WTC11 (cell line): ENCODE measurements at regions not wholly inside any gene's neighbourhood (a gene's known extent, or its start where the extent isn't known, plus 50 kb on each side); places are given as distances from the start of the nearest gene placed in this dataset.

ENCODE experiments used
- ATAC-seq: fragments of 200-7000 bp; cut with Tn5 transposase; 2 replicates; pipeline ENCODE4 v1.10.0; 2021; ENCODE audit warnings: mild to moderate bottlenecking, moderate library complexity
- CTCF ChIA-PET: fragments of 300-600 bp; sonication (Branson Sonifier 250); formaldehyde crosslinking; loops from one replicate; lab custom pipeline; 2021; ENCODE audit warnings: antibody characterized with exemption; lab: Charles Lee
- POLR2A ChIA-PET: fragments of 350-600 bp; sonication (Branson Sonifier 250); formaldehyde crosslinking; loops from one replicate; lab custom pipeline; 2021; ENCODE audit warnings: antibody characterized with exemption; lab: Charles Lee
- DNase-seq: peaks from one replicate; pipeline ENCODE4 v3.0.0; 2021; ENCODE audit warnings: low spot score
- H3K27ac Mint-ChIP-seq: 2 replicates; pipeline ENCODE4 v1.8.0; 2021; ENCODE audit warnings: mixed read lengths
- H3K27me3 Mint-ChIP-seq: 2 replicates; pipeline ENCODE4 v1.8.0; 2021; ENCODE audit warnings: low read depth, mild to moderate bottlenecking, moderate library complexity, mixed read lengths
- H3K36me3 Mint-ChIP-seq: 2 replicates; pipeline ENCODE4 v1.8.0; 2021; ENCODE audit warnings: mixed read lengths
- H3K4me1 Mint-ChIP-seq: 2 replicates; pipeline ENCODE4 v1.8.0; 2022; ENCODE audit warnings: mixed read lengths
- H3K4me3 Mint-ChIP-seq: 2 replicates; pipeline ENCODE4 v1.8.0; 2021; ENCODE audit warnings: mild to moderate bottlenecking, moderate library complexity, mixed read lengths
- H3K9me3 Mint-ChIP-seq: 2 replicates; pipeline ENCODE4 v1.8.0; 2021; ENCODE audit warnings: mixed read lengths
- EMX1 ChIP-seq: fragments of 250-450 bp; sonication (Bioruptor Pico); IDR thresholded peaks from 2 replicates; pipeline ENCODE4 v1.8.0; 2021; ENCODE audit warnings: mild to moderate bottlenecking
- GTF2I ChIP-seq: fragments of 250-450 bp; sonication (Bioruptor Pico); conservative IDR thresholded peaks from 2 replicates; pipeline ENCODE4 v1.4.0; 2021; ENCODE audit warnings: mild to moderate bottlenecking
- JAZF1 ChIP-seq: fragments of 250-450 bp; sonication (Bioruptor Pico); IDR thresholded peaks from 2 replicates; pipeline ENCODE4 v1.9.0; 2021; ENCODE audit warnings: moderate library complexity, mild to moderate bottlenecking, inconsistent platforms
- MYBL2 ChIP-seq: sonication (generic); formaldehyde crosslinking; IDR thresholded peaks from 2 replicates; pipeline ENCODE4 v1.8.1; 2023; ENCODE audit warnings: mild to moderate bottlenecking, moderate library complexity, missing genetic modification reagents
- NR2C2 ChIP-seq: sonication (generic); formaldehyde crosslinking; IDR thresholded peaks from 2 replicates; pipeline ENCODE4 v1.8.0; 2022; ENCODE audit warnings: mild to moderate bottlenecking, missing genetic modification reagents
- OVOL2 ChIP-seq: fragments of 250-450 bp; sonication (Bioruptor Pico); IDR thresholded peaks from 2 replicates; pipeline ENCODE4 v1.9.0; 2021; ENCODE audit warnings: mild to moderate bottlenecking, borderline replicate concordance
- RELA ChIP-seq: sonication (generic); formaldehyde crosslinking; IDR thresholded peaks from 2 replicates; pipeline ENCODE4 v1.8.1; 2022; ENCODE audit warnings: missing genetic modification reagents, mild to moderate bottlenecking, borderline replicate concordance
- SMAD4 ChIP-seq: sonication (generic); formaldehyde crosslinking; IDR thresholded peaks from 2 replicates; pipeline ENCODE4 v1.8.0; 2022; ENCODE audit warnings: mild to moderate bottlenecking, missing genetic modification reagents
- TCF7 ChIP-seq: sonication (generic); formaldehyde crosslinking; IDR thresholded peaks from 2 replicates; pipeline ENCODE4 v1.8.0; 2022; ENCODE audit warnings: mild to moderate bottlenecking, low read depth, missing genetic modification reagents, moderate library complexity
- TP53 ChIP-seq: sonication (generic); formaldehyde crosslinking; IDR thresholded peaks from 2 replicates; pipeline ENCODE4 v1.8.1; 2023; ENCODE audit warnings: mild to moderate bottlenecking, missing genetic modification reagents
- USF2 ChIP-seq: sonication (generic); formaldehyde crosslinking; IDR thresholded peaks from 2 replicates; pipeline ENCODE4 v1.8.1; 2023; ENCODE audit warnings: mild to moderate bottlenecking, missing genetic modification reagents, moderate library complexity
- ZNF121 ChIP-seq: sonication (generic); formaldehyde crosslinking; IDR thresholded peaks from 2 replicates; pipeline ENCODE4 v1.8.0; 2023; ENCODE audit warnings: missing genetic modification reagents
- ZNF138 ChIP-seq: sonication (generic); formaldehyde crosslinking; conservative IDR thresholded peaks from 2 replicates; pipeline ENCODE4 v1.8.1; 2022; ENCODE audit warnings: mild to moderate bottlenecking, moderate library complexity, missing genetic modification reagents
- ZNF219 ChIP-seq: sonication (generic); formaldehyde crosslinking; IDR thresholded peaks from 2 replicates; pipeline ENCODE4 v1.8.0; 2023; ENCODE audit warnings: missing genetic modification reagents, mild to moderate bottlenecking, borderline replicate concordance
- ZNF263 ChIP-seq: sonication (generic); formaldehyde crosslinking; IDR thresholded peaks from 2 replicates; pipeline ENCODE4 v1.8.1; 2022; ENCODE audit warnings: low read depth, mild to moderate bottlenecking, moderate library complexity, missing genetic modification reagents
- ZNF317 ChIP-seq: sonication (generic); formaldehyde crosslinking; IDR thresholded peaks from 2 replicates; pipeline ENCODE4 v1.8.1; 2023; ENCODE audit warnings: low read depth, mild to moderate bottlenecking, moderate library complexity, missing genetic modification reagents, borderline replicate concordance
- ZNF423 ChIP-seq: fragments of 250-450 bp; sonication (Bioruptor Pico); IDR thresholded peaks from 2 replicates; pipeline ENCODE4 v2.1.2; 2022; ENCODE audit warnings: mild to moderate bottlenecking, moderate library complexity
- TF ChIP-seq, protein P1 (sequence below): sonication (generic); formaldehyde crosslinking; IDR thresholded peaks from 2 replicates; pipeline ENCODE4 v1.8.0; 2022; ENCODE audit warnings: mild to moderate bottlenecking, missing genetic modification reagents
- TF ChIP-seq, protein P2 (sequence below): fragments of 250-450 bp; sonication (Bioruptor Pico); IDR thresholded peaks from 2 replicates; pipeline ENCODE4 v1.8.0; 2021; ENCODE audit warnings: mild to moderate bottlenecking
- TF ChIP-seq, protein P3 (sequence below): sonication (generic); formaldehyde crosslinking; IDR thresholded peaks from 2 replicates; pipeline ENCODE4 v1.8.1; 2023; ENCODE audit warnings: mild to moderate bottlenecking, moderate library complexity, missing genetic modification reagents
- TF ChIP-seq, protein P4 (sequence below): sonication (generic); formaldehyde crosslinking; IDR thresholded peaks from 2 replicates; pipeline ENCODE4 v1.8.1; 2022; ENCODE audit warnings: low read depth, missing genetic modification reagents, borderline replicate concordance
- TF ChIP-seq, protein P5 (sequence below): sonication (generic); formaldehyde crosslinking; IDR thresholded peaks from 2 replicates; pipeline ENCODE4 v1.8.1; 2022; ENCODE audit warnings: missing genetic modification reagents, borderline replicate concordance
- TF ChIP-seq, protein P6 (sequence below): fragments of 250-450 bp; sonication (Bioruptor Pico); IDR thresholded peaks from 2 replicates; pipeline ENCODE4 v2.1.2; 2022; ENCODE audit warnings: mild to moderate bottlenecking, moderate library complexity

DNA sequence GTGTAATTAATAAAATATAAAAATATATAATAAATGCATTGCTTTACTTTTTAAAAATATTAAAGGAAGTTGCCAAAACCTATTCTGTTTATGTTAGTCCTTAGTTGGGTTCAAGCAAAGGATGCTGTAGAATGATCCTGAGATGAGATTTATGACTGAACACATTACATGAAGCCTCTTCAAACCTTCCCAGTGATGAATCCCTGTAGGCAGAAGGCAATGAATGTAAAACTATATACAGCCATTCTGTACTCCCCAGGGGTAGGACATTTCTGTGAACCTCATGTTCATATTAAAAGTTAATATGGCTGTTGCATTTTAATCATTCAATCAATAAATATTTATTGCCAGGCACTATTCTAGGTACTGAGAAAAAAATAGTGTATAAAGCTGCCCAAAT lies 166.0 kb downstream of the RFPL4B start:
- Mint-ChIP-seq H3K27ac (no peak overlapping the region), H3K27me3 (no peaks in the 10 kb centered on the region; the same call in 1 of the 2 replicates), H3K4me3 (no peak overlapping the region), H3K9me3 (peaks cover 12% of the 10 kb centered on the region), H3K36me3 (peaks cover 10% of the 10 kb centered on the region), H3K4me1 (no peaks in the 10 kb centered on the region)
- ChIA-PET CTCF (no interaction called here), POLR2A (no interaction called here)
- ATAC-seq (no peak), DNase-seq (no peak)
- TF ChIP-seq, protein P1, sequence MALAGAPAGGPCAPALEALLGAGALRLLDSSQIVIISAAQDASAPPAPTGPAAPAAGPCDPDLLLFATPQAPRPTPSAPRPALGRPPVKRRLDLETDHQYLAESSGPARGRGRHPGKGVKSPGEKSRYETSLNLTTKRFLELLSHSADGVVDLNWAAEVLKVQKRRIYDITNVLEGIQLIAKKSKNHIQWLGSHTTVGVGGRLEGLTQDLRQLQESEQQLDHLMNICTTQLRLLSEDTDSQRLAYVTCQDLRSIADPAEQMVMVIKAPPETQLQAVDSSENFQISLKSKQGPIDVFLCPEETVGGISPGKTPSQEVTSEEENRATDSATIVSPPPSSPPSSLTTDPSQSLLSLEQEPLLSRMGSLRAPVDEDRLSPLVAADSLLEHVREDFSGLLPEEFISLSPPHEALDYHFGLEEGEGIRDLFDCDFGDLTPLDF (CRISPR knock-in tag), result no peak
- TF ChIP-seq ZNF121 (CRISPR knock-in tag), result no peak
- no peak for TF ChIP-seq MYBL2 (CRISPR knock-in tag)
- no peak for TF ChIP-seq OVOL2 (CRISPR knock-in tag)
- no peak for TF ChIP-seq GTF2I (CRISPR knock-in tag)
- no peak for TF ChIP-seq JAZF1 (CRISPR knock-in tag)
- TF ChIP-seq, protein P2, sequence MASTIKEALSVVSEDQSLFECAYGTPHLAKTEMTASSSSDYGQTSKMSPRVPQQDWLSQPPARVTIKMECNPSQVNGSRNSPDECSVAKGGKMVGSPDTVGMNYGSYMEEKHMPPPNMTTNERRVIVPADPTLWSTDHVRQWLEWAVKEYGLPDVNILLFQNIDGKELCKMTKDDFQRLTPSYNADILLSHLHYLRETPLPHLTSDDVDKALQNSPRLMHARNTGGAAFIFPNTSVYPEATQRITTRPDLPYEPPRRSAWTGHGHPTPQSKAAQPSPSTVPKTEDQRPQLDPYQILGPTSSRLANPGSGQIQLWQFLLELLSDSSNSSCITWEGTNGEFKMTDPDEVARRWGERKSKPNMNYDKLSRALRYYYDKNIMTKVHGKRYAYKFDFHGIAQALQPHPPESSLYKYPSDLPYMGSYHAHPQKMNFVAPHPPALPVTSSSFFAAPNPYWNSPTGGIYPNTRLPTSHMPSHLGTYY, result no peak
- TF ChIP-seq ZNF138 (CRISPR knock-in tag), result no peak
- TF ChIP-seq USF2 (CRISPR knock-in tag), result no peak
- no peak for TF ChIP-seq SMAD4 (CRISPR knock-in tag)
- no peak for TF ChIP-seq ZNF263 (CRISPR knock-in tag)
- TF ChIP-seq, protein P3, sequence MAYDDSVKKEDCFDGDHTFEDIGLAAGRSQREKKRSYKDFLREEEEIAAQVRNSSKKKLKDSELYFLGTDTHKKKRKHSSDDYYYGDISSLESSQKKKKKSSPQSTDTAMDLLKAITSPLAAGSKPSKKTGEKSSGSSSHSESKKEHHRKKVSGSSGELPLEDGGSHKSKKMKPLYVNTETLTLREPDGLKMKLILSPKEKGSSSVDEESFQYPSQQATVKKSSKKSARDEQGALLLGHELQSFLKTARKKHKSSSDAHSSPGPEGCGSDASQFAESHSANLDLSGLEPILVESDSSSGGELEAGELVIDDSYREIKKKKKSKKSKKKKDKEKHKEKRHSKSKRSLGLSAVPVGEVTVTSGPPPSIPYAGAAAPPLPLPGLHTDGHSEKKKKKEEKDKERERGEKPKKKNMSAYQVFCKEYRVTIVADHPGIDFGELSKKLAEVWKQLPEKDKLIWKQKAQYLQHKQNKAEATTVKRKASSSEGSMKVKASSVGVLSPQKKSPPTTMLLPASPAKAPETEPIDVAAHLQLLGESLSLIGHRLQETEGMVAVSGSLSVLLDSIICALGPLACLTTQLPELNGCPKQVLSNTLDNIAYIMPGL (CRISPR knock-in tag), result no peak

- H3K27me3 Mint-ChIP-seq, result no peaks in the 10 kb centered on the region
- no peak for ATAC-seq
These were observed 175.5 kb downstream of the RFPL4B start for GRCh38 chr6:112522587-112522986.

DNA sequence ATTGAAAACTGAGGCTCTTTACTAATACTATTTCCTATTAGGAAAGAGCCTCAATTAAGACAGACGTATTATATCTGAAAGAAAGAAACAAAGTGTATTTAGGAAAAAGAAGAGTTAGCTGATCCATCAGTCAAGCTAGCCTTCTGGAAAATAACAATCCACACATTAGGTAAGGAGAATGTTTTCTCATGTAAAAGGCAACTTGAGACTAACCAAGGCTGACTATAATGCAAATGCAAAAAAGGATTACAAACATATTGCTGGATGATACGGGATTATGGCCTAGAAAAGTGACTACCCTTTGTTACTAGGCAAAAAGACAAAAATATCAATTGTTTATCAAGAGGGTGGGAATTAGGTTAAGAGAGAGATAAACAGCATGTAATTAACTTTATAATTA lies 176.9 kb downstream of the RFPL4B start:
- ATAC-seq (no peak), DNase-seq (no peak)
- Mint-ChIP-seq H3K4me1 (peaks cover 44% of the 10 kb centered on the region), H3K4me3 (0 out of 2 replicates have a peak overlapping the region, but pooled peaks have one; percentile 18), H3K9me3 (peaks cover 14% of the 10 kb centered on the region), H3K36me3 (peaks cover 4% of the 10 kb centered on the region), H3K27me3 (no peaks in the 10 kb centered on the region), H3K27ac (peak overlapping the region; percentile 91)
- ChIA-PET CTCF (no interaction called here), POLR2A (no interaction called here)
- TF ChIP-seq SMAD4 (CRISPR knock-in tag) (no peak), ZNF138 (CRISPR knock-in tag) (no peak), GTF2I (CRISPR knock-in tag) (no peak), TCF7 (CRISPR knock-in tag) (no peak), ZNF317 (no peak), ZNF423 (CRISPR knock-in tag) (no peak), ZNF219 (CRISPR knock-in tag) (no peak), RELA (no peak), EMX1 (no peak), NR2C2 (CRISPR knock-in tag) (no peak)
- TF ChIP-seq, protein P4, sequence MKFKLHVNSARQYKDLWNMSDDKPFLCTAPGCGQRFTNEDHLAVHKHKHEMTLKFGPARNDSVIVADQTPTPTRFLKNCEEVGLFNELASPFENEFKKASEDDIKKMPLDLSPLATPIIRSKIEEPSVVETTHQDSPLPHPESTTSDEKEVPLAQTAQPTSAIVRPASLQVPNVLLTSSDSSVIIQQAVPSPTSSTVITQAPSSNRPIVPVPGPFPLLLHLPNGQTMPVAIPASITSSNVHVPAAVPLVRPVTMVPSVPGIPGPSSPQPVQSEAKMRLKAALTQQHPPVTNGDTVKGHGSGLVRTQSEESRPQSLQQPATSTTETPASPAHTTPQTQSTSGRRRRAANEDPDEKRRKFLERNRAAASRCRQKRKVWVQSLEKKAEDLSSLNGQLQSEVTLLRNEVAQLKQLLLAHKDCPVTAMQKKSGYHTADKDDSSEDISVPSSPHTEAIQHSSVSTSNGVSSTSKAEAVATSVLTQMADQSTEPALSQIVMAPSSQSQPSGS (CRISPR knock-in tag), result no peak
- TF ChIP-seq, protein P5, sequence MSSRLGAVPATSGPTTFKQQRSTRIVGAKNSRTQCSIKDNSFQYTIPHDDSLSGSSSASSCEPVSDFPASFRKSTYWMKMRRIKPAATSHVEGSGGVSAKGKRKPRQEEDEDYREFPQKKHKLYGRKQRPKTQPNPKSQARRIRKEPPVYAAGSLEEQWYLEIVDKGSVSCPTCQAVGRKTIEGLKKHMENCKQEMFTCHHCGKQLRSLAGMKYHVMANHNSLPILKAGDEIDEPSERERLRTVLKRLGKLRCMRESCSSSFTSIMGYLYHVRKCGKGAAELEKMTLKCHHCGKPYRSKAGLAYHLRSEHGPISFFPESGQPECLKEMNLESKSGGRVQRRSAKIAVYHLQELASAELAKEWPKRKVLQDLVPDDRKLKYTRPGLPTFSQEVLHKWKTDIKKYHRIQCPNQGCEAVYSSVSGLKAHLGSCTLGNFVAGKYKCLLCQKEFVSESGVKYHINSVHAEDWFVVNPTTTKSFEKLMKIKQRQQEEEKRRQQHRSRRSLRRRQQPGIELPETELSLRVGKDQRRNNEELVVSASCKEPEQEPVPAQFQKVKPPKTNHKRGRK (CRISPR knock-in tag), result no peak
- TF ChIP-seq, protein P6, sequence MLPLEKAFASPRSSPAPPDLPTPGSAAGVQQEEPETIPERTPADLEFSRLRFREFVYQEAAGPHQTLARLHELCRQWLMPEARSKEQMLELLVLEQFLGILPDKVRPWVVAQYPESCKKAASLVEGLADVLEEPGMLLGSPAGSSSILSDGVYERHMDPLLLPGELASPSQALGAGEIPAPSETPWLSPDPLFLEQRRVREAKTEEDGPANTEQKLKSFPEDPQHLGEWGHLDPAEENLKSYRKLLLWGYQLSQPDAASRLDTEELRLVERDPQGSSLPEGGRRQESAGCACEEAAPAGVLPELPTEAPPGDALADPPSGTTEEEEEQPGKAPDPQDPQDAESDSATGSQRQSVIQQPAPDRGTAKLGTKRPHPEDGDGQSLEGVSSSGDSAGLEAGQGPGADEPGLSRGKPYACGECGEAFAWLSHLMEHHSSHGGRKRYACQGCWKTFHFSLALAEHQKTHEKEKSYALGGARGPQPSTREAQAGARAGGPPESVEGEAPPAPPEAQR (CRISPR knock-in tag), result no peak

More at GRCh38 chr6:112522587-112522986, 175.5 kb downstream of the RFPL4B start:
- H3K4me3 Mint-ChIP-seq, result no peak overlapping the region
- POLR2A ChIA-PET, result no interaction called here
- no peak for TF ChIP-seq TP53 (CRISPR knock-in tag)
- peaks cover 4% of the 10 kb centered on the region for H3K36me3 Mint-ChIP-seq
- peaks cover 44% of the 10 kb centered on the region for H3K4me1 Mint-ChIP-seq
- CTCF ChIA-PET, result no interaction called here
- H3K9me3 Mint-ChIP-seq, result peaks cover 14% of the 10 kb centered on the region
- H3K27ac Mint-ChIP-seq, result no peak overlapping the region
- no peak for DNase-seq
